Gastrocnemius medialis (tissue), 4 donors: ENCODE measurements at regions not wholly inside any gene's neighbourhood (a gene's known extent, or its start where the extent isn't known, plus 50 kb on each side); places are given as distances from the start of the nearest gene placed in this dataset.

Experiments used
- POLR2A ChIP-seq, 2 donors: fragments of 450-650 bp; IDR thresholded peaks; one replicate each; pipeline ENCODE4 v1.6.1; 2017; ENCODE audit warnings: antibody characterized with exemption in 2 of 2, mild to moderate bottlenecking in 2 of 2, moderate library complexity in 2 of 2
- TF ChIP-seq, protein P1 (sequence below), 5 experiments: fragments of 450-650 bp in 3 of 5; fragments of 200-600 bp in 2 of 5; sonication (generic) in 2 of 5; IDR thresholded peaks in 4 of 5; conservative IDR thresholded peaks in 1 of 5; 1 replicate in 4 of 5; 2 replicates in 1 of 5; pipeline ENCODE4 v1.5.1; 2016 to 2019; ENCODE audit warnings: antibody characterized with exemption in 5 of 5, mild to moderate bottlenecking in 3 of 5, moderate library complexity in 3 of 5

GRCh38 chr12:72865921-72866320 lies 593.8 kb downstream of the TRHDE start:
- TF ChIP-seq POLR2A (IDR thresholded peaks at IDR 0.05), result no peak
- TF ChIP-seq, protein P1, sequence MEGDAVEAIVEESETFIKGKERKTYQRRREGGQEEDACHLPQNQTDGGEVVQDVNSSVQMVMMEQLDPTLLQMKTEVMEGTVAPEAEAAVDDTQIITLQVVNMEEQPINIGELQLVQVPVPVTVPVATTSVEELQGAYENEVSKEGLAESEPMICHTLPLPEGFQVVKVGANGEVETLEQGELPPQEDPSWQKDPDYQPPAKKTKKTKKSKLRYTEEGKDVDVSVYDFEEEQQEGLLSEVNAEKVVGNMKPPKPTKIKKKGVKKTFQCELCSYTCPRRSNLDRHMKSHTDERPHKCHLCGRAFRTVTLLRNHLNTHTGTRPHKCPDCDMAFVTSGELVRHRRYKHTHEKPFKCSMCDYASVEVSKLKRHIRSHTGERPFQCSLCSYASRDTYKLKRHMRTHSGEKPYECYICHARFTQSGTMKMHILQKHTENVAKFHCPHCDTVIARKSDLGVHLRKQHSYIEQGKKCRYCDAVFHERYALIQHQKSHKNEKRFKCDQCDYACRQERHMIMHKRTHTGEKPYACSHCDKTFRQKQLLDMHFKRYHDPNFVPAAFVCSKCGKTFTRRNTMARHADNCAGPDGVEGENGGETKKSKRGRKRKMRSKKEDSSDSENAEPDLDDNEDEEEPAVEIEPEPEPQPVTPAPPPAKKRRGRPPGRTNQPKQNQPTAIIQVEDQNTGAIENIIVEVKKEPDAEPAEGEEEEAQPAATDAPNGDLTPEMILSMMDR (IDR thresholded peaks at IDR 0.05 in 4 of 5, conservative IDR thresholded peaks at IDR 0.05 in 1 of 5), result no peak
